Liver (tissue), 8 donors: ENCODE measurements at regions not wholly inside any gene's neighbourhood (a gene's known extent, or its start where the extent isn't known, plus 50 kb on each side); places are given as distances from the start of the nearest gene placed in this dataset.

Experiments used
- DNase-seq: peaks from one replicate; pipeline ENCODE4 v3.0.0-alpha.2; 2017; ENCODE audit warnings: low spot score
- H3K27ac ChIP-seq, 2 donors: one replicate each; pipeline ENCODE4 v1.7.0; 2013; ENCODE audit warnings: inconsistent platforms in 2 of 2, low read length in 2 of 2, control low read depth in 1 of 2, low read depth in 1 of 2, mild to moderate bottlenecking in 1 of 2
- H3K27me3 ChIP-seq, 4 donors: one replicate each; pipeline versions ENCODE4 v1.6.1 to v1.7.0; 2013; ENCODE audit warnings: low read length in 3 of 4, inconsistent platforms in 1 of 4, mild to moderate bottlenecking in 1 of 4, moderate library complexity in 1 of 4; ENCODE audit not compliant: control insufficient read depth in 4 of 4, insufficient read depth in 4 of 4
- H3K36me3 ChIP-seq, 4 donors: one replicate each; pipeline versions ENCODE4 v1.6.1 to v1.7.0; 2013; ENCODE audit warnings: low read length in 3 of 4, mild to moderate bottlenecking in 3 of 4, low read depth in 1 of 4, moderate library complexity in 1 of 4; ENCODE audit not compliant: control insufficient read depth in 4 of 4, insufficient read depth in 3 of 4
- H3K4me1 ChIP-seq, 4 donors: one replicate each; pipeline versions ENCODE4 v1.6.1 to v1.7.0; 2013; ENCODE audit warnings: low read length in 3 of 4, mild to moderate bottlenecking in 3 of 4, moderate library complexity in 1 of 4; ENCODE audit not compliant: control insufficient read depth in 4 of 4, insufficient read depth in 4 of 4
- H3K4me3 ChIP-seq, 3 donors: one replicate each; pipeline versions ENCODE4 v1.6.1 to v1.7.0; 2013; ENCODE audit warnings: low read length in 3 of 3, control low read depth in 1 of 3, low read depth in 1 of 3, mild to moderate bottlenecking in 1 of 3
- H3K9ac ChIP-seq, 2 donors: one replicate each; pipeline ENCODE4 v1.7.0; 2013; ENCODE audit warnings: low read length in 2 of 2, mild to moderate bottlenecking in 2 of 2, moderate library complexity in 2 of 2, control low read depth in 1 of 2, low read depth in 1 of 2
- H3K9me3 ChIP-seq, 4 donors: one replicate each; pipeline versions ENCODE4 v1.6.1 to v1.7.0; 2013; ENCODE audit warnings: low read length in 3 of 4; ENCODE audit not compliant: control insufficient read depth in 4 of 4
- ATF3 ChIP-seq: IDR thresholded peaks from 2 replicates; pipeline ENCODE4 v1.6.1; 2016; ENCODE audit warnings: antibody characterized with exemption
- CTCF ChIP-seq: fragments of 150-350 bp; IDR thresholded peaks from 2 replicates; pipeline ENCODE4 v1.5.1; 2017; ENCODE audit warnings: improper control_type of control experiment, low read depth, low read length; ENCODE audit not compliant: missing input control
- FOXA2 ChIP-seq: IDR thresholded peaks from 2 replicates; pipeline ENCODE4 v1.6.1; 2016; ENCODE audit warnings: antibody characterized with exemption
- GABPA ChIP-seq, 2 donors: IDR thresholded peaks in 1 of 2; conservative IDR thresholded peaks in 1 of 2; 2 replicates each; pipeline ENCODE4 v1.6.1; 2016; ENCODE audit warnings: antibody characterized with exemption in 2 of 2, mild to moderate bottlenecking in 1 of 2, moderate library complexity in 1 of 2
- HNF4A ChIP-seq, 2 donors: conservative IDR thresholded peaks; 2 replicates each; pipeline ENCODE4 v1.6.1; 2016; ENCODE audit warnings: antibody characterized with exemption in 2 of 2, mild to moderate bottlenecking in 2 of 2
- HNF4G ChIP-seq: IDR thresholded peaks from 2 replicates; pipeline ENCODE4 v1.6.1; 2016; ENCODE audit warnings: antibody characterized with exemption
- MAX ChIP-seq: IDR thresholded peaks from 2 replicates; pipeline ENCODE4 v1.6.1; 2016; ENCODE audit warnings: antibody characterized with exemption
- NR2F2 ChIP-seq: IDR thresholded peaks from 2 replicates; pipeline ENCODE4 v1.6.1; 2016; ENCODE audit warnings: antibody characterized with exemption
- REST ChIP-seq: IDR thresholded peaks from 2 replicates; pipeline ENCODE4 v1.6.1; 2016; ENCODE audit warnings: antibody characterized with exemption, mild to moderate bottlenecking
- RXRA ChIP-seq, 2 donors: IDR thresholded peaks; 2 replicates each; pipeline ENCODE4 v1.6.1; 2017 to 2018; ENCODE audit warnings: antibody characterized with exemption in 2 of 2, mild to moderate bottlenecking in 1 of 2
- SP1 ChIP-seq: IDR thresholded peaks from 2 replicates; pipeline ENCODE4 v1.6.1; 2018; ENCODE audit warnings: antibody characterized with exemption, mild to moderate bottlenecking
- WGBS: extraction: QIAGEN DNeasy Blood & Tissue Kit; methylation state at CpG from one replicate; pipeline ENCODE4 v1.1.7; 2013; 5-methylcytosine and 5-hydroxymethylcytosine counted together
- donor health status: healthy.
- donor health status: healthy.
- donor health status: healthy.
- donor health status: healthy.
- donor health status: healthy.

GRCh38 chr1:209038735-209039134, 544.8 kb upstream of the CAMK1G start:
- no peaks in the 10 kb centered on the region for H3K36me3 ChIP-seq

GRCh38 chr1:209040351-209040750, 543.2 kb upstream of the CAMK1G start:
- no peak for DNase-seq
- 92% methylated on average over 3 of the region's 3 CpGs for WGBS
- no peaks in the 10 kb centered on the region for H3K9me3 ChIP-seq
- no peak overlapping the region for H3K4me3 ChIP-seq
- no peaks in the 10 kb centered on the region for H3K27me3 ChIP-seq
- H3K9ac ChIP-seq = no peak overlapping the region
- no peaks in the 10 kb centered on the region for H3K36me3 ChIP-seq
- peaks cover 0 to 1% (median 0%) of the 10 kb centered on the region in 4 donors for H3K4me1 ChIP-seq
- no peak overlapping the region for H3K27ac ChIP-seq
- TF ChIP-seq CTCF = no peak
- TF ChIP-seq REST = no peak
- TF ChIP-seq HNF4G = no peak
- TF ChIP-seq ATF3 = no peak
- TF ChIP-seq RXRA (IDR thresholded peaks at IDR 0.05) = no peak
- no peak for TF ChIP-seq GABPA (IDR thresholded peaks at IDR 0.05 in 1 of 2, conservative IDR thresholded peaks at IDR 0.05 in 1 of 2)
- TF ChIP-seq FOXA2 = no peak
- no peak for TF ChIP-seq MAX

More at GRCh38 chr1:209038735-209039134, 544.8 kb upstream of the CAMK1G start:
- no peaks in the 10 kb centered on the region for H3K27me3 ChIP-seq
- H3K27ac ChIP-seq = no peak overlapping the region
- H3K9ac ChIP-seq = no peak overlapping the region
- no peak overlapping the region for H3K4me3 ChIP-seq
- DNase-seq = no peak
- no peaks in the 10 kb centered on the region for H3K9me3 ChIP-seq
- WGBS = 98% methylated on average over 1 of the region's 1 CpG
- TF ChIP-seq HNF4A (conservative IDR thresholded peaks at IDR 0.05) (no peak), ATF3 (no peak), SP1 (no peak)
- H3K4me1 ChIP-seq = peaks cover 0 to 1% (median 0%) of the 10 kb centered on the region in 4 donors

- WGBS = 70% methylated on average over 2 of the region's 2 CpGs
- Histone ChIP-seq H3K9me3 (no peaks in the 10 kb centered on the region), H3K9ac (no peak overlapping the region), H3K4me1 (peaks cover 0 to 4% (median under 1%) of the 10 kb centered on the region in 4 donors), H3K4me3 (no peak overlapping the region), H3K36me3 (no peaks in the 10 kb centered on the region), H3K27ac (no peak overlapping the region), H3K27me3 (no peaks in the 10 kb centered on the region)
- no peak for DNase-seq
- no peak for TF ChIP-seq FOXA2
- TF ChIP-seq GABPA (IDR thresholded peaks at IDR 0.05 in 1 of 2, conservative IDR thresholded peaks at IDR 0.05 in 1 of 2) = no peak
- no peak for TF ChIP-seq NR2F2
- no peak for TF ChIP-seq REST
- no peak for TF ChIP-seq CTCF
- no peak for TF ChIP-seq MAX
Measured at GRCh38 chr1:209041927-209042326, 541.6 kb upstream of the CAMK1G start.
